ENCODE measurements at regions not wholly inside any gene's neighbourhood (a gene's known extent, or its start where the extent isn't known, plus 50 kb on each side); places are given as distances from the start of the nearest gene placed in this dataset.

- no peak overlapping the region for H2BK15ac ChIP-seq (ENCODE audit: low read depth, low read length)
- H2BK5ac ChIP-seq (ENCODE audit: low read depth, low read length, poor library complexity, severe bottlenecking), result no peak overlapping the region
- no peaks in the 10 kb centered on the region for H3K79me1 ChIP-seq (ENCODE audit: low read depth in 1 of 2, low read length in 2 of 2)
- no peaks in the 10 kb centered on the region for H4K20me1 ChIP-seq (ENCODE audit: insufficient read depth, low read length)
- no peaks in the 10 kb centered on the region for H3K9me1 ChIP-seq (ENCODE audit: insufficient read depth, low read length)
- H4K8ac ChIP-seq (ENCODE audit: low read depth in 2 of 2, low read length in 2 of 2), result no peak overlapping the region
- no peak overlapping the region for H3K4me3 ChIP-seq (ENCODE audit: insufficient read depth, low read depth, low read length)
- H3K27ac ChIP-seq (ENCODE audit: insufficient read depth, low read length), result no peak overlapping the region
- no peak overlapping the region for H3K4ac ChIP-seq (ENCODE audit: low read depth, low read length)
- H3K27me3 ChIP-seq (ENCODE audit: control insufficient read depth, insufficient read depth, low read length), result no peaks in the 10 kb centered on the region
- no peak for TF ChIP-seq NFE2L2 (IDR thresholded peaks at IDR 0.05; ENCODE audit: low read depth, low read length)
- TF ChIP-seq POLR2A (IDR thresholded peaks at IDR 0.05; ENCODE audit: low read depth, low read length), result no peak
- TF ChIP-seq RAD21 (IDR thresholded peaks at IDR 0.05; ENCODE audit: low read length), result no peak
- TF ChIP-seq CEBPB (IDR thresholded peaks at IDR 0.05; ENCODE audit: low read depth, low read length), result no peak
- TF ChIP-seq MXI1 (IDR thresholded peaks at IDR 0.05; ENCODE audit: borderline replicate concordance, low read depth, low read length), result no peak
- no peak for TF ChIP-seq RFX5 (IDR thresholded peaks at IDR 0.05; ENCODE audit: low read depth, low read length)
- no peak for TF ChIP-seq CTCF (conservative IDR thresholded peaks at IDR 0.05; ENCODE audit: low read depth, low read length)
- TF ChIP-seq SMC3 (IDR thresholded peaks at IDR 0.05; ENCODE audit: low read depth, low read length), result no peak
- no peak for TF ChIP-seq USF2 (IDR thresholded peaks at IDR 0.05; ENCODE audit: low read depth, low read length)
- TF ChIP-seq RCOR1 (IDR thresholded peaks at IDR 0.05; ENCODE audit: insufficient replicate concordance, low read length), result no peak
- TF ChIP-seq MAFK (IDR thresholded peaks at IDR 0.05; ENCODE audit: low read depth, low read length), result no peak
- TF ChIP-seq ELK1 (IDR thresholded peaks at IDR 0.05; ENCODE audit: borderline replicate concordance, low read depth, low read length), result no peak
- no peak for TF ChIP-seq FOS (IDR thresholded peaks at IDR 0.05; ENCODE audit: low read depth, low read length)
- no peak for TF ChIP-seq CHD1 (IDR thresholded peaks at IDR 0.05; ENCODE audit: low read depth, low read length)
- TF ChIP-seq MAZ (IDR thresholded peaks at IDR 0.05; ENCODE audit: borderline replicate concordance, low read depth, low read length), result no peak
- H2BK20ac ChIP-seq (ENCODE audit: low read depth, low read length), result no peak overlapping the region
- peaks cover 10% of the 10 kb centered on the region for H3K9me3 ChIP-seq (ENCODE audit: control insufficient read depth, insufficient read depth, low read length)
- in situ Hi-C loops (cut with MboI; ENCODE audit: low sequenced_read_pairs) (no loop called here), dilution Hi-C loops (cut with HindIII; ENCODE audit: low sequenced_read_pairs, unreplicated experiment) (no loop called here), intact Hi-C loops (cut with micrococcal nuclease) (no loop called here)
- WGBS, 2 experiments (ENCODE audit: extremely low coverage in 2 of 2, insufficient read length in 1 of 2), result no CpG with 5 or more reads among the region's 6 CpGs
- POLR2A ChIA-PET (ENCODE audit: unreplicated experiment), result no interaction called here
- H3K18ac ChIP-seq (ENCODE audit: low read depth, low read length), result no peak overlapping the region
- no peak overlapping the region for H3K4me2 ChIP-seq (ENCODE audit: low read depth, low read length)
- DNase-seq (no peak), ATAC-seq (ENCODE audit: low read depth) (no peak)
- no peak overlapping the region for H2AK5ac ChIP-seq (ENCODE audit: low read depth, low read length)
- H2AFZ ChIP-seq (replicated peaks; ENCODE audit: low read length, poor library complexity), result no peak overlapping the region
- no TSS peak for BruUV-seq (replicated peaks)
- CTCF ChIA-PET, result no interaction called here
- H4K5ac ChIP-seq (ENCODE audit: low read depth, low read length), result no peak overlapping the region
- H4K91ac ChIP-seq (ENCODE audit: insufficient read depth, low read depth, low read length), result no peak overlapping the region
- H3K4me1 ChIP-seq (ENCODE audit: control insufficient read depth, insufficient read depth, low read length), result no peaks in the 10 kb centered on the region
- H2BK120ac ChIP-seq (ENCODE audit: low read depth, low read length), result no peak overlapping the region
- no peak overlapping the region for H2AK9ac ChIP-seq (replicated peaks; ENCODE audit: low read depth, low read length, poor library complexity)
- no peak overlapping the region for H3K9ac ChIP-seq (ENCODE audit: low read depth, low read length)
- H3K56ac ChIP-seq (ENCODE audit: extremely low read depth, insufficient read depth, low read length), result no peak overlapping the region
- H3K23ac ChIP-seq (ENCODE audit: low read depth, low read length), result no peak overlapping the region
- H3K36me3 ChIP-seq (ENCODE audit: control insufficient read depth, insufficient read depth, low read length), result no peaks in the 10 kb centered on the region
- H3K14ac ChIP-seq (replicated peaks; ENCODE audit: low read depth, low read length), result no peak overlapping the region
Measured at GRCh38 chr7:21023841-21024484, 237.3 kb upstream of the SP8 start.
